ENCODE measurements at regions not wholly inside any gene's neighbourhood (a gene's known extent, or its start where the extent isn't known, plus 50 kb on each side); places are given as distances from the start of the nearest gene placed in this dataset.

GRCh38 chr6:92945799-92946198 lies 473.6 kb downstream of the EPHA7 start:
- TF ChIP-seq POLR2A (IDR thresholded peaks at IDR 0.05; ENCODE audit: control extremely low read depth in 1 of 2, low read depth in 2 of 2, low read length in 2 of 2): no peak
- no peak for TF ChIP-seq GABPA (IDR thresholded peaks at IDR 0.05; ENCODE audit: borderline replicate concordance, insufficient read depth, low read length)
- TF ChIP-seq KDM5A (IDR thresholded peaks at IDR 0.05; ENCODE audit: low read length): no peak
- TF ChIP-seq, protein P1, sequence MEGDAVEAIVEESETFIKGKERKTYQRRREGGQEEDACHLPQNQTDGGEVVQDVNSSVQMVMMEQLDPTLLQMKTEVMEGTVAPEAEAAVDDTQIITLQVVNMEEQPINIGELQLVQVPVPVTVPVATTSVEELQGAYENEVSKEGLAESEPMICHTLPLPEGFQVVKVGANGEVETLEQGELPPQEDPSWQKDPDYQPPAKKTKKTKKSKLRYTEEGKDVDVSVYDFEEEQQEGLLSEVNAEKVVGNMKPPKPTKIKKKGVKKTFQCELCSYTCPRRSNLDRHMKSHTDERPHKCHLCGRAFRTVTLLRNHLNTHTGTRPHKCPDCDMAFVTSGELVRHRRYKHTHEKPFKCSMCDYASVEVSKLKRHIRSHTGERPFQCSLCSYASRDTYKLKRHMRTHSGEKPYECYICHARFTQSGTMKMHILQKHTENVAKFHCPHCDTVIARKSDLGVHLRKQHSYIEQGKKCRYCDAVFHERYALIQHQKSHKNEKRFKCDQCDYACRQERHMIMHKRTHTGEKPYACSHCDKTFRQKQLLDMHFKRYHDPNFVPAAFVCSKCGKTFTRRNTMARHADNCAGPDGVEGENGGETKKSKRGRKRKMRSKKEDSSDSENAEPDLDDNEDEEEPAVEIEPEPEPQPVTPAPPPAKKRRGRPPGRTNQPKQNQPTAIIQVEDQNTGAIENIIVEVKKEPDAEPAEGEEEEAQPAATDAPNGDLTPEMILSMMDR (IDR thresholded peaks at IDR 0.05; ENCODE audit: control extremely low read depth in 1 of 3, insufficient read depth in 1 of 3, low read depth in 1 of 3, low read length in 3 of 3): no peak
- TF ChIP-seq RAD21 (IDR thresholded peaks at IDR 0.05 in 1 of 2, conservative IDR thresholded peaks at IDR 0.05 in 1 of 2; ENCODE audit: low read depth in 2 of 2, low read length in 2 of 2): no peak
- no peak for TF ChIP-seq MAFK (IDR thresholded peaks at IDR 0.05; ENCODE audit: low read depth, low read length)
- TF ChIP-seq SUZ12 (IDR thresholded peaks at IDR 0.05; ENCODE audit: low read length): no peak
- TF ChIP-seq ZNF274 (IDR thresholded peaks at IDR 0.05; ENCODE audit: borderline replicate concordance, extremely low read depth, low read length): no peak
- TF ChIP-seq EZH2 (IDR thresholded peaks at IDR 0.05; ENCODE audit: low read depth, low read length, severe bottlenecking): no peak
- TF ChIP-seq RBBP5 (IDR thresholded peaks at IDR 0.05; ENCODE audit: borderline replicate concordance, low read depth, low read length): no peak
- TF ChIP-seq JUND (IDR thresholded peaks at IDR 0.05; ENCODE audit: low read length): no peak
- TF ChIP-seq SP2 (IDR thresholded peaks at IDR 0.05; ENCODE audit: low read length): no peak

Measured in H1 (cell line).